LNCaP clone FGC (cell line): ENCODE measurements at regions not wholly inside any gene's neighbourhood (a gene's known extent, or its start where the extent isn't known, plus 50 kb on each side); places are given as distances from the start of the nearest gene placed in this dataset.

Source experiments
- DNase-seq: peaks from one replicate; pipeline ENCODE4 v3.0.0-alpha.2; 2011; ENCODE audit warnings: low read depth
- H3K4me3 ChIP-seq: 2 replicates; pipeline ENCODE4 v1.5.1; 2011; ENCODE audit warnings: mild to moderate bottlenecking, low read depth, low read length, control low read depth
- CTCF ChIP-seq: IDR thresholded peaks from 2 replicates; pipeline ENCODE4 v1.5.1; 2012; ENCODE audit warnings: mild to moderate bottlenecking; ENCODE audit not compliant: control insufficient read depth, insufficient read depth; ENCODE audit errors: extremely low read depth

- no peak for DNase-seq
- TF ChIP-seq CTCF = no peak
- H3K4me3 ChIP-seq = no peak overlapping the region
Observed at GRCh38 chr5:110209401-110209800, 517.1 kb downstream of the TMEM232 start.

DNA sequence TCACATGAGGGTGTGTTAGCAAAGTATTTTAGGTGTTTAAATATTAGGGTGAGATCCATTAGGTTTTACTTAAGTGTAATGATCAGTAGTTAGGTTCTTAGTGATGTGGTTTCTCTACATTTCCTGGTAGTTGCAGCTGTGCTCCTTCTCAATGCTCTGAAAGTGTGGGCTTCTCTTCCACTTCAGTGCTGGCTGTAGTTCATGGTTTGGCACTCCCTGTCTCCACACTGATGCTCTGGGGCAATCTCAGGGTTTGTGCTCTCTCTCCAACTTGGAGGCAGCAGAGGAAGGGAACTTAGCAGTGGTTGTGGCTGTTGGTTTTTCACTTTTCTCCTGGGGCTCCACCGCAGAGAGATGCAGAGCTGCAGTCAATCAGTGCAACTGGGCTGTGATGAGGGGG lies 507.5 kb downstream of the TMEM232 start:
- no peak for TF ChIP-seq CTCF
- no peak overlapping the region for H3K4me3 ChIP-seq
- DNase-seq = no peak

GRCh38 chr5:110219769-110220168 lies 506.7 kb downstream of the TMEM232 start:
- no peak for DNase-seq
- no peak overlapping the region for H3K4me3 ChIP-seq
- TF ChIP-seq CTCF = no peak

GRCh38 chr5:110221036-110221435 lies 505.4 kb downstream of the TMEM232 start:
- DNase-seq = no peak
- TF ChIP-seq CTCF = no peak

GRCh38 chr5:110224050-110224449 lies 502.4 kb downstream of the TMEM232 start:
- no peak overlapping the region for H3K4me3 ChIP-seq
- no peak for DNase-seq
- no peak for TF ChIP-seq CTCF

More at GRCh38 chr5:110221036-110221435, 505.4 kb downstream of the TMEM232 start:
- H3K4me3 ChIP-seq = no peak overlapping the region

- no peak for TF ChIP-seq CTCF
- no peak for DNase-seq
- H3K4me3 ChIP-seq = no peak overlapping the region
Observed at GRCh38 chr5:110225949-110226348, 500.5 kb downstream of the TMEM232 start.

DNA sequence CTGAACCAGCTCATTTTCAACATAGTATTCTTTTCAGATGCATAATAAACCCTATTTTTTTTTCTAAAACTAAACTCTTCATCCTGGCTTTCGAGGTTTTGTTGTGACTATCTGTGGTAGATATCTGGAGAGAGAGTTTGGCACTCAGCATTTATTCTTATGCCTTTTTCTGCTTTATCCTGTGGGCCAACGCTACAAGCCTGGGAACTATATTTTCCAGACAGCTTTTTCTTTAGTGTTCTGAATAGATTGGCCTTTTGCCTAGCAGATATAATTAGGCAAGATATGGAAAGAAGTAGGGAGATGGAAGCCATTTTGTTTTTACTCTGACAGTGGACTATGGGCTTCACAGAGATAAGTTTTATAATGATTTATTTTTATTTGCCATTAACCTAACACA lies 486.7 kb downstream of the TMEM232 start:
- TF ChIP-seq CTCF = no peak
- no peak overlapping the region for H3K4me3 ChIP-seq
- DNase-seq = no peak
